ENCODE measurements at regions not wholly inside any gene's neighbourhood (a gene's known extent, or its start where the extent isn't known, plus 50 kb on each side); places are given as distances from the start of the nearest gene placed in this dataset.

GRCh38 chr2:183455056-183455455 is 330.8 kb downstream of the NUP35 start:
- no peak overlapping the region for H3K4me2 ChIP-seq (ENCODE audit: low read length)
- no peaks in the 10 kb centered on the region for H3K9me3 ChIP-seq (ENCODE audit: control insufficient read depth in 1 of 2, insufficient read depth in 1 of 2, low read depth in 1 of 2, low read length in 2 of 2)
- H3K27me3 ChIP-seq (ENCODE audit: insufficient read depth, low read length): no peaks in the 10 kb centered on the region
- DNase-seq (ENCODE audit: low read depth, low spot score) (no peak), ATAC-seq (no peak)
- no peaks in the 10 kb centered on the region for H3K4me1 ChIP-seq (ENCODE audit: control insufficient read depth in 1 of 2, insufficient read depth in 2 of 2, low read length in 2 of 2)
- RAD21 ChIA-PET (ENCODE audit: low non-redundant PET in 1 of 2, low total read pairs in 2 of 2, uncharacterized antibody in 2 of 2, unreplicated experiment in 2 of 2): no interaction called here
- H3K4me3 ChIP-seq (replicated peaks in 1 of 2; ENCODE audit: low read depth in 1 of 2, low read length in 2 of 2): no peak overlapping the region
- H3K36me3 ChIP-seq (ENCODE audit: control insufficient read depth in 1 of 2, insufficient read depth in 2 of 2, low read length in 2 of 2): no peaks in the 10 kb centered on the region
- H3K79me2 ChIP-seq (ENCODE audit: insufficient read depth, low read length): no peaks in the 10 kb centered on the region
- CTCF ChIA-PET: no interaction called here
- no TSS peak for BruUV-seq (replicated peaks)
- H3K9ac ChIP-seq (ENCODE audit: low read length): no peak overlapping the region
- no peak overlapping the region for H2AFZ ChIP-seq (ENCODE audit: low read depth, low read length, poor library complexity, severe bottlenecking)
- H3K27ac ChIP-seq (ENCODE audit: low read depth, low read length): no peak overlapping the region
- H3K9me2 ChIP-seq (ENCODE audit: insufficient read depth): no peaks in the 10 kb centered on the region
- POLR2A ChIA-PET: no interaction called here
- intact Hi-C loops (cut with micrococcal nuclease): no loop called here
- no peaks in the 10 kb centered on the region for H4K20me1 ChIP-seq (ENCODE audit: insufficient read depth)
- TF ChIP-seq, protein P1, sequence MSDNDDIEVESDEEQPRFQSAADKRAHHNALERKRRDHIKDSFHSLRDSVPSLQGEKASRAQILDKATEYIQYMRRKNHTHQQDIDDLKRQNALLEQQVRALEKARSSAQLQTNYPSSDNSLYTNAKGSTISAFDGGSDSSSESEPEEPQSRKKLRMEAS (IDR thresholded peaks at IDR 0.05): no peak
- TF ChIP-seq CEBPB (IDR thresholded peaks at IDR 0.05; ENCODE audit: low read depth) (no peak), CTCF (IDR thresholded peaks at IDR 0.05 in 2 of 3, conservative IDR thresholded peaks at IDR 0.05 in 1 of 3; ENCODE audit: borderline replicate concordance in 1 of 3, insufficient read depth in 1 of 3, low read depth in 2 of 3, low read length in 2 of 3) (no peak), EZH2phosphoT487 (IDR thresholded peaks at IDR 0.05; ENCODE audit: borderline replicate concordance) (no peak), EGR1 (IDR thresholded peaks at IDR 0.05; ENCODE audit: low read depth) (no peak), TCF7L2 (IDR thresholded peaks at IDR 0.05; ENCODE audit: borderline replicate concordance, extremely low read depth, insufficient read depth, insufficient read length) (no peak), ZBTB33 (IDR thresholded peaks at IDR 0.05; ENCODE audit: extremely low read depth, insufficient replicate concordance, low read length) (no peak), RAD21 (IDR thresholded peaks at IDR 0.05; ENCODE audit: low read depth) (no peak), ATF3 (IDR thresholded peaks at IDR 0.05) (no peak), YY1 (IDR thresholded peaks at IDR 0.05; ENCODE audit: extremely low read depth, insufficient replicate concordance, low read depth, low read length) (no peak), ELF1 (IDR thresholded peaks at IDR 0.05; ENCODE audit: borderline replicate concordance, low read depth) (no peak), FOSL1 (IDR thresholded peaks at IDR 0.05; ENCODE audit: low read depth) (no peak), ZNF274 (IDR thresholded peaks at IDR 0.05; ENCODE audit: low read depth, low read length) (no peak)
